ENCODE measurements at regions not wholly inside any gene's neighbourhood (a gene's known extent, or its start where the extent isn't known, plus 50 kb on each side); places are given as distances from the start of the nearest gene placed in this dataset.
A peak's percentile ranks its signal among the peaks of the same experiment; 100 is the strongest.

- no peak overlapping the region for H3K27ac ChIP-seq (ENCODE audit: low read depth)
These were observed 344.2 kb downstream of the TMEM161B start for GRCh38 chr5:87924436-87924835.

DNA sequence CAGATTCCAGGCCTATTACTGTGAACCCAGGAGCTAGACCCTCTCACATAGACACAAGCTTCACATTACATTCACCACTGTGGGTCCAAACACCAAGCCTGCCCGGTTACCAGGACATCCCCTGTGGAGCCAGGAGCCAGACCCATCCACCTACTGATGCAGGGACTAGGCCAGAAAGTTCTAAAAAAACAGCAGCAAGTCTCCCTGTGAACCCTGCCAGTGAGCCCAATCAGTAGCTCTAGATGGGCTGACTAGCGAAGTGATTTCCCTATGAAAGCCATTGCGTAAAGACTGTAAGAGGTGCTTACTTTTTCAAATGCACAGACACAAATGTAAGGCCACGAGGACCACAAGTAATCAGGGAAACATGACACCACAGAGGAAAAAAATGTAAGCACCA, 352.3 kb downstream of the TMEM161B start:
- peak; percentile 86 for ATAC-seq
- Histone ChIP-seq H4K20me1 (replicated peaks; ENCODE audit: insufficient read depth) (no peaks in the 10 kb centered on the region), H3K4me3 (no peak overlapping the region), H3K27ac (ENCODE audit: low read depth) (peak overlapping the region; percentile 87), H3K79me2 (replicated peaks; ENCODE audit: insufficient read depth) (peaks cover 7% of the 10 kb centered on the region; the same call in 1 of the 2 replicates), H2AFZ (peak overlapping the region; percentile 63; the same call in 1 of the 2 replicates), H3K9me2 (ENCODE audit: insufficient read depth) (peaks cover 8% of the 10 kb centered on the region; the same call in 1 of the 2 replicates), H3K27me3 (ENCODE audit: insufficient read depth) (no peaks in the 10 kb centered on the region), H3K36me3 (ENCODE audit: insufficient read depth) (peaks cover 8% of the 10 kb centered on the region; the same call in 1 of the 2 replicates), H3K4me2 (peak overlapping the region; percentile 40), H3K4me1 (ENCODE audit: insufficient read depth) (peaks cover 24% of the 10 kb centered on the region), H3F3A (replicated peaks; ENCODE audit: low read depth) (no peaks in the 10 kb centered on the region)
- peaks cover 9% of the 10 kb centered on the region; the same call in 1 of the 3 replicates for H3K9me3 Mint-ChIP-seq
- no peaks in the 10 kb centered on the region for H3K27me3 Mint-ChIP-seq (ENCODE audit: insufficient read depth, low read depth, poor library complexity)
- peak; percentile 53 for DNase-seq (ENCODE audit: low spot score)
- no peak overlapping the region for H3K4me3 Mint-ChIP-seq
- H3K4me1 Mint-ChIP-seq, result peaks cover 11% of the 10 kb centered on the region
- H3K27ac Mint-ChIP-seq, result peak overlapping the region; percentile 57; the same call in 1 of the 2 replicates
- H3K36me3 Mint-ChIP-seq (ENCODE audit: low read depth), result 0 out of 3 replicates have a peak, but pooled peaks cover 4% of the 10 kb centered on the region
- TF ChIP-seq EZH2 (IDR thresholded peaks at IDR 0.05; ENCODE audit: low read depth, unreplicated experiment) (no peak), CREB1 (CRISPR knock-in tag; IDR thresholded peaks at IDR 0.05; ENCODE audit: low read depth) (no peak), EZH2phosphoT487 (IDR thresholded peaks at IDR 0.05; ENCODE audit: unreplicated experiment) (no peak), JUNB (IDR thresholded peaks at IDR 0.05; ENCODE audit: unreplicated experiment) (no peak), ZNF114 (CRISPR knock-in tag; IDR thresholded peaks at IDR 0.05) (no peak)
- TF ChIP-seq, protein P1, sequence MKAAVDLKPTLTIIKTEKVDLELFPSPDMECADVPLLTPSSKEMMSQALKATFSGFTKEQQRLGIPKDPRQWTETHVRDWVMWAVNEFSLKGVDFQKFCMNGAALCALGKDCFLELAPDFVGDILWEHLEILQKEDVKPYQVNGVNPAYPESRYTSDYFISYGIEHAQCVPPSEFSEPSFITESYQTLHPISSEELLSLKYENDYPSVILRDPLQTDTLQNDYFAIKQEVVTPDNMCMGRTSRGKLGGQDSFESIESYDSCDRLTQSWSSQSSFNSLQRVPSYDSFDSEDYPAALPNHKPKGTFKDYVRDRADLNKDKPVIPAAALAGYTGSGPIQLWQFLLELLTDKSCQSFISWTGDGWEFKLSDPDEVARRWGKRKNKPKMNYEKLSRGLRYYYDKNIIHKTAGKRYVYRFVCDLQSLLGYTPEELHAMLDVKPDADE (IDR thresholded peaks at IDR 0.05), result no peak

More at GRCh38 chr5:87924436-87924835, 344.2 kb downstream of the TMEM161B start:
- Histone ChIP-seq H3K36me3 (ENCODE audit: insufficient read depth) (0 out of 2 replicates have a peak, but pooled peaks cover 4% of the 10 kb centered on the region), H3K9me2 (ENCODE audit: insufficient read depth) (0 out of 2 replicates have a peak, but pooled peaks cover 8% of the 10 kb centered on the region), H4K20me1 (replicated peaks; ENCODE audit: insufficient read depth) (no peaks in the 10 kb centered on the region), H3K79me2 (replicated peaks; ENCODE audit: insufficient read depth) (0 out of 2 replicates have a peak, but pooled peaks cover 5% of the 10 kb centered on the region), H3K4me2 (no peak overlapping the region), H2AFZ (no peak overlapping the region), H3F3A (replicated peaks; ENCODE audit: low read depth) (no peaks in the 10 kb centered on the region), H3K4me3 (no peak overlapping the region), H3K27me3 (ENCODE audit: insufficient read depth) (no peaks in the 10 kb centered on the region), H3K4me1 (ENCODE audit: insufficient read depth) (no peaks in the 10 kb centered on the region)
- Mint-ChIP-seq H3K36me3 (ENCODE audit: low read depth) (no peaks in the 10 kb centered on the region; the same call in 2 of the 3 replicates), H3K4me1 (no peaks in the 10 kb centered on the region), H3K27me3 (ENCODE audit: insufficient read depth, low read depth, poor library complexity) (no peaks in the 10 kb centered on the region), H3K9me3 (peaks cover 5% of the 10 kb centered on the region; the same call in 1 of the 3 replicates), H3K27ac (no peak overlapping the region), H3K4me3 (no peak overlapping the region)
- peak; percentile 9 for DNase-seq (ENCODE audit: low spot score)
- ATAC-seq, result peak; percentile 39; the same call in 2 of the 3 replicates
- TF ChIP-seq STAT1 (IDR thresholded peaks at IDR 0.05; ENCODE audit: unreplicated experiment), result no peak
- TF ChIP-seq POLR2AphosphoS5 (IDR thresholded peaks at IDR 0.05; ENCODE audit: low read depth), result no peak

DNA sequence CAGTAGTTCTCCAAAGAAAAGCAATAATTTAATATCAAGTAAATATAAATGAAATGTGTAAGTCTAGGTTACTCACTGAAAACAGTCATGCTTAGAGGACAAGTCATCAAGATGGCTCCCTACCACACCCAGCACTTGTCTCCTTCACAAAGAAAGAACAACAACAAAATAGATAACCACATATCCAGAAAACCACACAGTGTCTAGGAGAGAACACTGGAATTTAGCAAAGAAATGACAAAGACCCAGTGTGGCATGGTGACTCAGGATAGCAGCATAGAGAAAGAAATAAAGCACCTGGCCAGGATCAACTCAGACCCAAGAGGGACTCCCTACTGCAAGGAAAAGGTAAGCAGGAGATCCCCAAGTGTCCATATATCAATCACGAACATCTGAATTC, 356.2 kb downstream of the TMEM161B start:
- H3K4me3 ChIP-seq, result no peak overlapping the region
- no peak overlapping the region for H3K4me2 ChIP-seq
- no peak overlapping the region for H3K27ac ChIP-seq (ENCODE audit: low read depth)
- 0 out of 3 replicates have a peak, but pooled peaks cover 4% of the 10 kb centered on the region for H3K36me3 Mint-ChIP-seq (ENCODE audit: low read depth)
- H3K36me3 ChIP-seq (ENCODE audit: insufficient read depth), result peaks cover 4% of the 10 kb centered on the region; the same call in 1 of the 2 replicates
- no peaks in the 10 kb centered on the region for H3K27me3 Mint-ChIP-seq (ENCODE audit: insufficient read depth, low read depth, poor library complexity)
- no peak overlapping the region for H3K4me3 Mint-ChIP-seq
- H3K4me1 ChIP-seq (ENCODE audit: insufficient read depth), result peaks cover 39% of the 10 kb centered on the region
- H4K20me1 ChIP-seq (replicated peaks; ENCODE audit: insufficient read depth), result no peaks in the 10 kb centered on the region
- no peaks in the 10 kb centered on the region; the same call in 2 of the 3 replicates for H3K9me3 Mint-ChIP-seq
- peaks cover 8% of the 10 kb centered on the region; the same call in 1 of the 2 replicates for H3K9me2 ChIP-seq (ENCODE audit: insufficient read depth)
- H2AFZ ChIP-seq, result no peak overlapping the region
- H3K4me1 Mint-ChIP-seq, result peaks cover 27% of the 10 kb centered on the region
- no peaks in the 10 kb centered on the region for H3K27me3 ChIP-seq (ENCODE audit: insufficient read depth)
- no peak overlapping the region for H3K27ac Mint-ChIP-seq
- peaks cover 7% of the 10 kb centered on the region; the same call in 1 of the 2 replicates for H3K79me2 ChIP-seq (replicated peaks; ENCODE audit: insufficient read depth)
- no peaks in the 10 kb centered on the region for H3F3A ChIP-seq (replicated peaks; ENCODE audit: low read depth)
- DNase-seq (ENCODE audit: low spot score), result no peak
- ATAC-seq, result no peak
- TF ChIP-seq REST (IDR thresholded peaks at IDR 0.05; ENCODE audit: unreplicated experiment) (no peak), EZH2phosphoT487 (IDR thresholded peaks at IDR 0.05; ENCODE audit: unreplicated experiment) (no peak), CREB1 (CRISPR knock-in tag; IDR thresholded peaks at IDR 0.05; ENCODE audit: low read depth) (no peak), ZNF114 (CRISPR knock-in tag; IDR thresholded peaks at IDR 0.05) (no peak), STAT1 (IDR thresholded peaks at IDR 0.05; ENCODE audit: unreplicated experiment) (no peak), NANOG (IDR thresholded peaks at IDR 0.05; ENCODE audit: borderline replicate concordance) (no peak)
- TF ChIP-seq, protein P1 (IDR thresholded peaks at IDR 0.05), result no peak
- TF ChIP-seq, protein P2, sequence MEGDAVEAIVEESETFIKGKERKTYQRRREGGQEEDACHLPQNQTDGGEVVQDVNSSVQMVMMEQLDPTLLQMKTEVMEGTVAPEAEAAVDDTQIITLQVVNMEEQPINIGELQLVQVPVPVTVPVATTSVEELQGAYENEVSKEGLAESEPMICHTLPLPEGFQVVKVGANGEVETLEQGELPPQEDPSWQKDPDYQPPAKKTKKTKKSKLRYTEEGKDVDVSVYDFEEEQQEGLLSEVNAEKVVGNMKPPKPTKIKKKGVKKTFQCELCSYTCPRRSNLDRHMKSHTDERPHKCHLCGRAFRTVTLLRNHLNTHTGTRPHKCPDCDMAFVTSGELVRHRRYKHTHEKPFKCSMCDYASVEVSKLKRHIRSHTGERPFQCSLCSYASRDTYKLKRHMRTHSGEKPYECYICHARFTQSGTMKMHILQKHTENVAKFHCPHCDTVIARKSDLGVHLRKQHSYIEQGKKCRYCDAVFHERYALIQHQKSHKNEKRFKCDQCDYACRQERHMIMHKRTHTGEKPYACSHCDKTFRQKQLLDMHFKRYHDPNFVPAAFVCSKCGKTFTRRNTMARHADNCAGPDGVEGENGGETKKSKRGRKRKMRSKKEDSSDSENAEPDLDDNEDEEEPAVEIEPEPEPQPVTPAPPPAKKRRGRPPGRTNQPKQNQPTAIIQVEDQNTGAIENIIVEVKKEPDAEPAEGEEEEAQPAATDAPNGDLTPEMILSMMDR (conservative IDR thresholded peaks at IDR 0.05; ENCODE audit: low read depth in 2 of 2), result no peak

All from GM23338 (cell line).